ENCODE measurements at regions not wholly inside any gene's neighbourhood (a gene's known extent, or its start where the extent isn't known, plus 50 kb on each side); places are given as distances from the start of the nearest gene placed in this dataset.

GRCh38 chr2:34070196-34070595 lies 471.1 kb upstream of the FAM98A start:
- DNase-seq (no peak), ATAC-seq (ENCODE audit: poor library complexity) (no peak)
- no peaks in the 10 kb centered on the region for H3K36me3 Mint-ChIP-seq (ENCODE audit: low read depth)
- Histone ChIP-seq H3K36me3 (ENCODE audit: insufficient read depth, low read length) (no peaks in the 10 kb centered on the region), H3K4me1 (ENCODE audit: insufficient read depth, low read length) (no peaks in the 10 kb centered on the region), H3K27ac (ENCODE audit: low read depth in 1 of 2, low read length in 2 of 2) (no peak overlapping the region), H3K27me3 (ENCODE audit: control insufficient read depth in 1 of 2, insufficient read depth in 2 of 2, low read length in 2 of 2) (no peaks in the 10 kb centered on the region), H3K9me3 (ENCODE audit: control insufficient read depth in 1 of 2, insufficient read depth in 1 of 2, low read length in 2 of 2) (no peaks in the 10 kb centered on the region), H3K4me3 (ENCODE audit: low read length) (no peak overlapping the region)
- H3K4me1 Mint-ChIP-seq (ENCODE audit: low read depth) = no peaks in the 10 kb centered on the region
- no peaks in the 10 kb centered on the region for H3K27me3 Mint-ChIP-seq
- no peak for TF ChIP-seq CTCF (IDR thresholded peaks at IDR 0.05)
- CTCF ChIA-PET = no interaction called here
- no peak overlapping the region for H3K27ac Mint-ChIP-seq
- peaks cover 3% of the 10 kb centered on the region for H3K9me3 Mint-ChIP-seq
- H3K4me3 Mint-ChIP-seq = no peak overlapping the region
- POLR2A ChIA-PET = no interaction called here
- intact Hi-C loops (cut with DNase I, micrococcal nuclease) = no loop called here

- Histone ChIP-seq H3K27me3 (ENCODE audit: control insufficient read depth in 1 of 2, insufficient read depth in 2 of 2, low read length in 2 of 2) (no peaks in the 10 kb centered on the region), H3K4me3 (ENCODE audit: low read length) (no peak overlapping the region), H3K4me1 (ENCODE audit: insufficient read depth, low read length) (no peaks in the 10 kb centered on the region), H3K27ac (ENCODE audit: low read depth in 1 of 2, low read length in 2 of 2) (no peak overlapping the region), H3K36me3 (ENCODE audit: insufficient read depth, low read length) (no peaks in the 10 kb centered on the region), H3K9me3 (ENCODE audit: control insufficient read depth in 1 of 2, insufficient read depth in 1 of 2, low read length in 2 of 2) (no peaks in the 10 kb centered on the region)
- Mint-ChIP-seq H3K36me3 (ENCODE audit: low read depth) (no peaks in the 10 kb centered on the region), H3K4me3 (no peak overlapping the region), H3K27me3 (no peaks in the 10 kb centered on the region), H3K27ac (no peak overlapping the region), H3K4me1 (ENCODE audit: low read depth) (no peaks in the 10 kb centered on the region), H3K9me3 (peaks cover 3% of the 10 kb centered on the region)
- ATAC-seq (ENCODE audit: poor library complexity) = no peak
- intact Hi-C loops (cut with DNase I, micrococcal nuclease) = no loop called here
- ChIA-PET POLR2A (no interaction called here), CTCF (no interaction called here)
- TF ChIP-seq CTCF (IDR thresholded peaks at IDR 0.05) = no peak
- DNase-seq = no peak
Measured at GRCh38 chr2:34069604-34070003, 470.5 kb upstream of the FAM98A start.

GRCh38 chr2:34050413-34050812 lies 451.3 kb upstream of the FAM98A start:
- DNase-seq (no peak), ATAC-seq (ENCODE audit: poor library complexity) (no peak)
- ChIA-PET POLR2A (no interaction called here), CTCF (no interaction called here)
- no peak overlapping the region for H3K4me3 Mint-ChIP-seq
- no peaks in the 10 kb centered on the region for H3K4me1 ChIP-seq (ENCODE audit: insufficient read depth, low read length)
- H3K27ac Mint-ChIP-seq = no peak overlapping the region
- no peak overlapping the region for H3K27ac ChIP-seq (ENCODE audit: low read depth in 1 of 2, low read length in 2 of 2)
- H3K27me3 Mint-ChIP-seq = no peaks in the 10 kb centered on the region
- no peaks in the 10 kb centered on the region for H3K4me1 Mint-ChIP-seq (ENCODE audit: low read depth)
- H3K36me3 Mint-ChIP-seq (ENCODE audit: low read depth) = no peaks in the 10 kb centered on the region
- H3K9me3 ChIP-seq (ENCODE audit: control insufficient read depth in 1 of 2, insufficient read depth in 1 of 2, low read length in 2 of 2) = peaks cover 0 to 7% of the 10 kb centered on the region in 2 experiments
- intact Hi-C loops (cut with DNase I, micrococcal nuclease) = no loop called here
- no peak for TF ChIP-seq CTCF (IDR thresholded peaks at IDR 0.05)
- no peak overlapping the region for H3K4me3 ChIP-seq (ENCODE audit: low read length)
- H3K9me3 Mint-ChIP-seq = peaks cover 4% of the 10 kb centered on the region
- H3K36me3 ChIP-seq (ENCODE audit: insufficient read depth, low read length) = no peaks in the 10 kb centered on the region
- H3K27me3 ChIP-seq (ENCODE audit: control insufficient read depth in 1 of 2, insufficient read depth in 2 of 2, low read length in 2 of 2) = no peaks in the 10 kb centered on the region

Measured in CD4-positive, alpha-beta T cell (primary cell).